Endothelial cell of umbilical vein (primary cell): ENCODE measurements at regions not wholly inside any gene's neighbourhood (a gene's known extent, or its start where the extent isn't known, plus 50 kb on each side); places are given as distances from the start of the nearest gene placed in this dataset.

Experiments
- BruUV-seq: library from RNA; stranded (reverse); fragments of 400-500 nt; replicated peaks from 2 replicates; lab custom pipeline; 2021; lab: Mats Ljungman, UMichigan
- CTCF ChIA-PET: fragments of 300-600, 350-600 bp; sonication (Branson Sonifier 250); formaldehyde crosslinking; loops from one replicate; lab custom pipeline; 2021; ENCODE audit warnings: antibody characterized with exemption, inconsistent platforms; lab: Charles Lee
- POLR2A ChIA-PET: fragments of 300-600, 350-600 bp; sonication (Branson Sonifier 250); formaldehyde crosslinking; loops from one replicate; lab custom pipeline; 2021; ENCODE audit warnings: antibody characterized with exemption, inconsistent platforms; lab: Charles Lee
- DNase-seq: peaks from one replicate; pipeline ENCODE4 v3.0.0-alpha.2; 2011; ENCODE audit warnings: low read depth, low spot score
- FAIRE-seq: peaks from 2 replicates; lab custom pipeline; 2011; peaks lifted over from hg19 to GRCh38; lab: Jason Lieb, UNC
- H2AFZ ChIP-seq: 2 replicates; pipeline ENCODE4 v1.6.0; 2012; ENCODE audit warnings: low read depth, low read length, control low read depth, inconsistent platforms
- H3K27ac ChIP-seq: 2 replicates; pipeline ENCODE4 v1.5.1; 2011; ENCODE audit warnings: low read depth, mild to moderate bottlenecking, control low read depth, low read length, moderate library complexity; ENCODE audit not compliant: insufficient read depth
- H3K27me3 ChIP-seq, 2 experiments: 2 replicates each; pipeline versions ENCODE4 v1.6.0 to v1.6.1; 2011; ENCODE audit warnings: low read length in 2 of 2, mixed read lengths in 1 of 2; ENCODE audit not compliant: control insufficient read depth in 2 of 2, insufficient read depth in 2 of 2
- H3K36me3 ChIP-seq, 2 experiments: 2 replicates in 1 of 2; 3 replicates in 1 of 2; pipeline ENCODE4 v1.5.1; 2011; ENCODE audit warnings: low read length in 2 of 2, mild to moderate bottlenecking in 1 of 2, moderate library complexity in 1 of 2; ENCODE audit not compliant: control insufficient read depth in 2 of 2, insufficient read depth in 2 of 2; ENCODE audit errors: extremely low read depth in 1 of 2
- H3K4me1 ChIP-seq: 3 replicates; pipeline ENCODE4 v1.5.1; 2011; ENCODE audit warnings: mild to moderate bottlenecking, low read length; ENCODE audit not compliant: control insufficient read depth, insufficient read depth; ENCODE audit errors: extremely low read depth
- H3K4me2 ChIP-seq: 2 replicates; pipeline ENCODE4 v1.6.1; 2011; ENCODE audit warnings: low read length, control low read depth, mixed read lengths; ENCODE audit not compliant: insufficient read depth
- H3K4me3 ChIP-seq, 3 experiments: fragments of 200-600 bp in 1 of 3; sonication (generic), shearing (Covaris generic) in 1 of 3; replicated peaks in 1 of 3; 2 replicates each; pipeline ENCODE4 v1.5.1; 2011 to 2016; ENCODE audit warnings: control low read depth in 3 of 3, low read length in 3 of 3, mild to moderate bottlenecking in 2 of 3, inconsistent platforms in 1 of 3, low read depth in 1 of 3, moderate library complexity in 1 of 3; ENCODE audit not compliant: insufficient read depth in 1 of 3
- H3K79me2 ChIP-seq: 2 replicates; pipeline ENCODE4 v1.6.0; 2012; ENCODE audit warnings: low read length, inconsistent platforms; ENCODE audit not compliant: control insufficient read depth, insufficient read depth
- H3K9ac ChIP-seq: replicated peaks from 2 replicates; pipeline ENCODE3; 2011; ENCODE audit warnings: low read length, control low read depth; ENCODE audit not compliant: insufficient read depth; ENCODE audit errors: extremely low read depth
- H3K9me1 ChIP-seq: replicated peaks from 3 replicates; pipeline ENCODE4 v1.6.0; 2011; ENCODE audit warnings: mild to moderate bottlenecking, low read length; ENCODE audit not compliant: control insufficient read depth, insufficient read depth; ENCODE audit errors: extremely low read depth
- H3K9me3 ChIP-seq: replicated peaks from 2 replicates; pipeline ENCODE4 v1.5.1; 2012; ENCODE audit warnings: low read length, inconsistent platforms; ENCODE audit not compliant: control insufficient read depth, insufficient read depth
- H4K20me1 ChIP-seq: replicated peaks from 2 replicates; pipeline ENCODE3; 2011; ENCODE audit warnings: mild to moderate bottlenecking, low read length; ENCODE audit not compliant: control insufficient read depth, insufficient read depth; ENCODE audit errors: extremely low read depth
- EZH2 ChIP-seq: IDR thresholded peaks from 2 replicates; pipeline ENCODE4 v1.6.1; 2012; ENCODE audit warnings: borderline replicate concordance, low read depth, mild to moderate bottlenecking, moderate library complexity, low read length, inconsistent platforms; ENCODE audit not compliant: severe bottlenecking
- FOS ChIP-seq: IDR thresholded peaks from 2 replicates; pipeline ENCODE4 v1.6.1; 2011; ENCODE audit warnings: mild to moderate bottlenecking, low read length, moderate library complexity, borderline replicate concordance; ENCODE audit not compliant: insufficient read depth
- GATA2 ChIP-seq: IDR thresholded peaks from 2 replicates; pipeline ENCODE4 v1.7.0; 2011; ENCODE audit warnings: low read depth, mild to moderate bottlenecking, moderate library complexity, mixed read lengths, low read length; ENCODE audit not compliant: insufficient read length, insufficient read depth
- JUN ChIP-seq: IDR thresholded peaks from 2 replicates; pipeline ENCODE4 v1.6.1; 2011; ENCODE audit warnings: borderline replicate concordance, low read depth; ENCODE audit not compliant: insufficient read length, insufficient read depth
- MAX ChIP-seq: IDR thresholded peaks from 2 replicates; pipeline ENCODE4 v1.6.1; 2011; ENCODE audit not compliant: insufficient read depth, insufficient read length
- MYC ChIP-seq: IDR thresholded peaks from one replicate; pipeline ENCODE4 v1.6.1; 2011; ENCODE audit warnings: mild to moderate bottlenecking, low read depth, low read length
- POLR2A ChIP-seq: IDR thresholded peaks from 2 replicates; pipeline ENCODE4 v1.6.1; 2012; ENCODE audit warnings: low read depth, mild to moderate bottlenecking, control low read depth, low read length
- POLR2AphosphoS5 ChIP-seq: IDR thresholded peaks from 2 replicates; pipeline ENCODE4 v1.6.1; 2012; ENCODE audit warnings: low read depth, mild to moderate bottlenecking, control low read depth, low read length, moderate library complexity; ENCODE audit not compliant: insufficient read depth
- dilution Hi-C: fragments of 300-500 bp; cut with MboI; formaldehyde crosslinking; loops from one replicate; pipeline ENCODE4 v1.15.0; 2019; ENCODE audit warnings: low sequenced_read_pairs; ENCODE audit not compliant: extremely low pct_ligation_motif_present
- intact Hi-C: fragments of 100-400 bp; cut with micrococcal nuclease; formaldehyde crosslinking; loops from one replicate; pipeline ENCODE4 v1.10.0; 2022
- TF ChIP-seq, protein P1 (sequence below), 2 donors: IDR thresholded peaks; 1 replicate in 1 of 2; 2 replicates in 1 of 2; pipeline ENCODE4 v1.5.1; 2011; ENCODE audit warnings: low read length in 2 of 2, mild to moderate bottlenecking in 2 of 2, moderate library complexity in 2 of 2, control low read depth in 1 of 2, inconsistent platforms in 1 of 2, low read depth in 1 of 2; ENCODE audit not compliant: insufficient read depth in 1 of 2; ENCODE audit errors: extremely low read depth in 1 of 2

DNA sequence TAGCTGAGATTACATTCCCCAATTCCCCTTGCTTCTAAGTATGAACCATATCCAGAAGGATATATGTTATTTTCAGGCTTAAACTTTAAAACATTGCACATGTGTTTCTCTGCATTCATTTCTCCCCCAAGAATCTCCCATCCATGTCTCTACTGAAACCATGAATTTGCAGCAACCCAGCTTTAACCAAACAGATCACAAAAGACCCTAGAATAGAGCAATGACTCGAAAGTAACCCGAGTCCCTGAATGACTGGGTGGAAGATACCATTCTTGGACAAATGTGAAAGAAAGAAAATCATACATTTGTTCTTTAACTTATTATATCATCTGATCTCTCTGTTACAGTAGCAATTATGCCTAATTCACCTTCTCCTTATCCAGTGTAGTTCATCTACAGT is 278.7 kb downstream of the IPMK start:
- TF ChIP-seq FOS = no peak
- no peak for TF ChIP-seq JUN
- no peak for TF ChIP-seq POLR2AphosphoS5
- TF ChIP-seq, protein P1, sequence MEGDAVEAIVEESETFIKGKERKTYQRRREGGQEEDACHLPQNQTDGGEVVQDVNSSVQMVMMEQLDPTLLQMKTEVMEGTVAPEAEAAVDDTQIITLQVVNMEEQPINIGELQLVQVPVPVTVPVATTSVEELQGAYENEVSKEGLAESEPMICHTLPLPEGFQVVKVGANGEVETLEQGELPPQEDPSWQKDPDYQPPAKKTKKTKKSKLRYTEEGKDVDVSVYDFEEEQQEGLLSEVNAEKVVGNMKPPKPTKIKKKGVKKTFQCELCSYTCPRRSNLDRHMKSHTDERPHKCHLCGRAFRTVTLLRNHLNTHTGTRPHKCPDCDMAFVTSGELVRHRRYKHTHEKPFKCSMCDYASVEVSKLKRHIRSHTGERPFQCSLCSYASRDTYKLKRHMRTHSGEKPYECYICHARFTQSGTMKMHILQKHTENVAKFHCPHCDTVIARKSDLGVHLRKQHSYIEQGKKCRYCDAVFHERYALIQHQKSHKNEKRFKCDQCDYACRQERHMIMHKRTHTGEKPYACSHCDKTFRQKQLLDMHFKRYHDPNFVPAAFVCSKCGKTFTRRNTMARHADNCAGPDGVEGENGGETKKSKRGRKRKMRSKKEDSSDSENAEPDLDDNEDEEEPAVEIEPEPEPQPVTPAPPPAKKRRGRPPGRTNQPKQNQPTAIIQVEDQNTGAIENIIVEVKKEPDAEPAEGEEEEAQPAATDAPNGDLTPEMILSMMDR (IDR thresholded peaks at IDR 0.05; ENCODE audit: extremely low read depth in 1 of 2, insufficient read depth in 1 of 2, low read depth in 1 of 2, low read length in 2 of 2) = no peak
- TF ChIP-seq MAX = no peak
- no peak for TF ChIP-seq MYC
- no peak for TF ChIP-seq EZH2
- no peak for TF ChIP-seq POLR2A
- TF ChIP-seq GATA2 = no peak
- FAIRE-seq = no peak
- Histone ChIP-seq H3K9me3 (no peaks in the 10 kb centered on the region), H3K4me3 (no peak overlapping the region), H2AFZ (no peak overlapping the region), H3K9me1 (no peaks in the 10 kb centered on the region), H3K27me3 (no peaks in the 10 kb centered on the region), H3K4me1 (no peaks in the 10 kb centered on the region), H3K79me2 (no peaks in the 10 kb centered on the region), H3K9ac (no peak overlapping the region), H3K27ac (no peak overlapping the region), H3K4me2 (no peak overlapping the region), H3K36me3 (no peaks in the 10 kb centered on the region), H4K20me1 (no peaks in the 10 kb centered on the region)
- POLR2A ChIA-PET = no interaction called here
- CTCF ChIA-PET = interaction anchor here (1.2 kb wide), 1 partner anchor 15 kb away, joined by 3 read pairs; no protein-coding TSS in a partner anchor
- intact Hi-C loops = no loop called here
- DNase-seq = no peak
- BruUV-seq = no TSS peak
- dilution Hi-C loops = no loop called here
